Neural cell (in vitro differentiated cells): ENCODE measurements at regions not wholly inside any gene's neighbourhood (a gene's known extent, or its start where the extent isn't known, plus 50 kb on each side); places are given as distances from the start of the nearest gene placed in this dataset.

Source experiments
- H2AFZ ChIP-seq: fragments of 200-600, 300-800 bp; sonication (generic), shearing (Covaris generic); 2 replicates; pipeline ENCODE4 v1.6.0; 2014; ENCODE audit warnings: low read depth, mild to moderate bottlenecking, antibody characterized with exemption, low read length, moderate library complexity
- H3F3A ChIP-seq: fragments of 200-600 bp; shearing (Covaris generic); 2 replicates; pipeline ENCODE4 v1.6.1; 2016; ENCODE audit warnings: mild to moderate bottlenecking, moderate library complexity, mixed read lengths, antibody characterized with exemption, low read length; ENCODE audit not compliant: insufficient read depth, poor library complexity, severe bottlenecking
- H3K27ac ChIP-seq: fragments of 200-600, 300-800 bp; sonication (generic), shearing (Covaris generic); 2 replicates; pipeline ENCODE4 v1.5.1; 2014; ENCODE audit warnings: mild to moderate bottlenecking, low read length, moderate library complexity
- H3K27me3 ChIP-seq: fragments of 300-800, 200-600 bp; sonication (generic), shearing (Covaris generic); 2 replicates; pipeline ENCODE4 v1.6.0; 2014; ENCODE audit warnings: mild to moderate bottlenecking, low read depth, low read length, moderate library complexity; ENCODE audit not compliant: insufficient read depth
- H3K36me3 ChIP-seq: fragments of 300-800, 200-600 bp; sonication (generic), shearing (Covaris generic); 2 replicates; pipeline ENCODE4 v1.5.1; 2014; ENCODE audit warnings: mild to moderate bottlenecking, antibody characterized with exemption, low read length, moderate library complexity; ENCODE audit not compliant: insufficient read depth
- H3K4me2 ChIP-seq: fragments of 300-800, 200-600 bp; sonication (generic), shearing (Covaris generic); 2 replicates; pipeline ENCODE4 v1.6.0; 2014; ENCODE audit warnings: mild to moderate bottlenecking, low read length
- H3K4me3 ChIP-seq: fragments of 300-800, 200-600 bp; sonication (generic), shearing (Covaris generic); 2 replicates; pipeline ENCODE4 v1.5.1; 2014; ENCODE audit warnings: mild to moderate bottlenecking, low read length, moderate library complexity
- H3K79me2 ChIP-seq: fragments of 200-600 bp; shearing (Covaris generic); replicated peaks from 2 replicates; pipeline ENCODE4 v1.6.0; 2014; ENCODE audit warnings: mild to moderate bottlenecking, low read length, moderate library complexity; ENCODE audit not compliant: insufficient read depth
- H3K9ac ChIP-seq: fragments of 300-800, 200-600 bp; sonication (generic), shearing (Covaris generic); 2 replicates; pipeline ENCODE4 v1.6.1; 2016; ENCODE audit warnings: mild to moderate bottlenecking, low read length, mixed read lengths
- H3K9me2 ChIP-seq: fragments of 200-600 bp; shearing (Covaris generic); 2 replicates; pipeline ENCODE4 v1.6.1; 2016; ENCODE audit warnings: mild to moderate bottlenecking, low read length, mixed read lengths; ENCODE audit not compliant: insufficient read depth
- H3K9me3 ChIP-seq: fragments of 200-600, 300-800 bp; sonication (generic), shearing (Covaris generic); 2 replicates; pipeline ENCODE4 v1.6.1; 2016; ENCODE audit warnings: mild to moderate bottlenecking, mixed run types, low read length, moderate library complexity, mixed read lengths
- H4K20me1 ChIP-seq: fragments of 200-600 bp; shearing (Covaris generic); 2 replicates; pipeline ENCODE4 v1.6.1; 2016; ENCODE audit warnings: mild to moderate bottlenecking, mixed run types; ENCODE audit not compliant: insufficient read depth
- EP300 ChIP-seq: fragments of 450-650 bp; conservative IDR thresholded peaks from 2 replicates; pipeline ENCODE4 v1.6.1; 2014; ENCODE audit warnings: antibody characterized with exemption, mild to moderate bottlenecking, moderate library complexity; ENCODE audit not compliant: poor library complexity, severe bottlenecking
- EZH2 ChIP-seq: fragments of 200-600, 300-800 bp; shearing (Covaris generic), sonication (generic); IDR thresholded peaks from 2 replicates; pipeline ENCODE4 v1.6.1; 2014; ENCODE audit warnings: antibody characterized with exemption, low read length, borderline replicate concordance, mild to moderate bottlenecking; ENCODE audit not compliant: insufficient read depth, poor library complexity, severe bottlenecking
- MXI1 ChIP-seq: fragments of 450-650 bp; conservative IDR thresholded peaks from 2 replicates; pipeline ENCODE4 v1.6.1; 2014; ENCODE audit warnings: antibody characterized with exemption, mild to moderate bottlenecking; ENCODE audit not compliant: poor library complexity, severe bottlenecking
- POLR2AphosphoS5 ChIP-seq: IDR thresholded peaks from 2 replicates; pipeline ENCODE4 v1.6.1; 2012
- RAD21 ChIP-seq: fragments of 450-650 bp; conservative IDR thresholded peaks from 2 replicates; pipeline ENCODE4 v1.6.1; 2014; ENCODE audit warnings: antibody characterized with exemption, mild to moderate bottlenecking, moderate library complexity
- SMC3 ChIP-seq: fragments of 450-650 bp; conservative IDR thresholded peaks from 2 replicates; pipeline ENCODE4 v1.6.1; 2014; ENCODE audit warnings: antibody characterized with exemption, mild to moderate bottlenecking, moderate library complexity; ENCODE audit not compliant: poor library complexity
- TAF1 ChIP-seq: IDR thresholded peaks from 2 replicates; pipeline ENCODE4 v1.6.1; 2012; ENCODE audit warnings: low read depth
- TF ChIP-seq, protein P1 (sequence below): IDR thresholded peaks from 2 replicates; pipeline ENCODE4 v1.6.1; 2012; ENCODE audit warnings: borderline replicate concordance
- TF ChIP-seq, protein P2 (sequence below): fragments of 450-650 bp; IDR thresholded peaks from 2 replicates; pipeline ENCODE4 v1.5.1; 2014; ENCODE audit warnings: antibody characterized with exemption, mild to moderate bottlenecking, moderate library complexity; ENCODE audit not compliant: poor library complexity, severe bottlenecking

- no peak overlapping the region for H3K27ac ChIP-seq
- TF ChIP-seq TAF1 (no peak), MXI1 (no peak), RAD21 (no peak), EP300 (no peak), EZH2 (no peak), POLR2AphosphoS5 (no peak), SMC3 (no peak)
- TF ChIP-seq, protein P1, sequence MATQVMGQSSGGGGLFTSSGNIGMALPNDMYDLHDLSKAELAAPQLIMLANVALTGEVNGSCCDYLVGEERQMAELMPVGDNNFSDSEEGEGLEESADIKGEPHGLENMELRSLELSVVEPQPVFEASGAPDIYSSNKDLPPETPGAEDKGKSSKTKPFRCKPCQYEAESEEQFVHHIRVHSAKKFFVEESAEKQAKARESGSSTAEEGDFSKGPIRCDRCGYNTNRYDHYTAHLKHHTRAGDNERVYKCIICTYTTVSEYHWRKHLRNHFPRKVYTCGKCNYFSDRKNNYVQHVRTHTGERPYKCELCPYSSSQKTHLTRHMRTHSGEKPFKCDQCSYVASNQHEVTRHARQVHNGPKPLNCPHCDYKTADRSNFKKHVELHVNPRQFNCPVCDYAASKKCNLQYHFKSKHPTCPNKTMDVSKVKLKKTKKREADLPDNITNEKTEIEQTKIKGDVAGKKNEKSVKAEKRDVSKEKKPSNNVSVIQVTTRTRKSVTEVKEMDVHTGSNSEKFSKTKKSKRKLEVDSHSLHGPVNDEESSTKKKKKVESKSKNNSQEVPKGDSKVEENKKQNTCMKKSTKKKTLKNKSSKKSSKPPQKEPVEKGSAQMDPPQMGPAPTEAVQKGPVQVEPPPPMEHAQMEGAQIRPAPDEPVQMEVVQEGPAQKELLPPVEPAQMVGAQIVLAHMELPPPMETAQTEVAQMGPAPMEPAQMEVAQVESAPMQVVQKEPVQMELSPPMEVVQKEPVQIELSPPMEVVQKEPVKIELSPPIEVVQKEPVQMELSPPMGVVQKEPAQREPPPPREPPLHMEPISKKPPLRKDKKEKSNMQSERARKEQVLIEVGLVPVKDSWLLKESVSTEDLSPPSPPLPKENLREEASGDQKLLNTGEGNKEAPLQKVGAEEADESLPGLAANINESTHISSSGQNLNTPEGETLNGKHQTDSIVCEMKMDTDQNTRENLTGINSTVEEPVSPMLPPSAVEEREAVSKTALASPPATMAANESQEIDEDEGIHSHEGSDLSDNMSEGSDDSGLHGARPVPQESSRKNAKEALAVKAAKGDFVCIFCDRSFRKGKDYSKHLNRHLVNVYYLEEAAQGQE = no peak
- TF ChIP-seq, protein P2, sequence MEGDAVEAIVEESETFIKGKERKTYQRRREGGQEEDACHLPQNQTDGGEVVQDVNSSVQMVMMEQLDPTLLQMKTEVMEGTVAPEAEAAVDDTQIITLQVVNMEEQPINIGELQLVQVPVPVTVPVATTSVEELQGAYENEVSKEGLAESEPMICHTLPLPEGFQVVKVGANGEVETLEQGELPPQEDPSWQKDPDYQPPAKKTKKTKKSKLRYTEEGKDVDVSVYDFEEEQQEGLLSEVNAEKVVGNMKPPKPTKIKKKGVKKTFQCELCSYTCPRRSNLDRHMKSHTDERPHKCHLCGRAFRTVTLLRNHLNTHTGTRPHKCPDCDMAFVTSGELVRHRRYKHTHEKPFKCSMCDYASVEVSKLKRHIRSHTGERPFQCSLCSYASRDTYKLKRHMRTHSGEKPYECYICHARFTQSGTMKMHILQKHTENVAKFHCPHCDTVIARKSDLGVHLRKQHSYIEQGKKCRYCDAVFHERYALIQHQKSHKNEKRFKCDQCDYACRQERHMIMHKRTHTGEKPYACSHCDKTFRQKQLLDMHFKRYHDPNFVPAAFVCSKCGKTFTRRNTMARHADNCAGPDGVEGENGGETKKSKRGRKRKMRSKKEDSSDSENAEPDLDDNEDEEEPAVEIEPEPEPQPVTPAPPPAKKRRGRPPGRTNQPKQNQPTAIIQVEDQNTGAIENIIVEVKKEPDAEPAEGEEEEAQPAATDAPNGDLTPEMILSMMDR = no peak
- no peaks in the 10 kb centered on the region for H3K27me3 ChIP-seq
- H3K9me3 ChIP-seq = no peaks in the 10 kb centered on the region
- no peak overlapping the region for H3K4me2 ChIP-seq
- no peak overlapping the region for H3K9ac ChIP-seq
- H3K4me3 ChIP-seq = no peak overlapping the region
- no peaks in the 10 kb centered on the region for H3K36me3 ChIP-seq
- H3K9me2 ChIP-seq = no peaks in the 10 kb centered on the region
- H3K79me2 ChIP-seq = no peaks in the 10 kb centered on the region
- H2AFZ ChIP-seq = no peak overlapping the region
- no peaks in the 10 kb centered on the region for H3F3A ChIP-seq
- H4K20me1 ChIP-seq = no peaks in the 10 kb centered on the region
These were observed 216.4 kb downstream of the LPIN1 start for GRCh38 chr2:11962707-11963328.

DNA sequence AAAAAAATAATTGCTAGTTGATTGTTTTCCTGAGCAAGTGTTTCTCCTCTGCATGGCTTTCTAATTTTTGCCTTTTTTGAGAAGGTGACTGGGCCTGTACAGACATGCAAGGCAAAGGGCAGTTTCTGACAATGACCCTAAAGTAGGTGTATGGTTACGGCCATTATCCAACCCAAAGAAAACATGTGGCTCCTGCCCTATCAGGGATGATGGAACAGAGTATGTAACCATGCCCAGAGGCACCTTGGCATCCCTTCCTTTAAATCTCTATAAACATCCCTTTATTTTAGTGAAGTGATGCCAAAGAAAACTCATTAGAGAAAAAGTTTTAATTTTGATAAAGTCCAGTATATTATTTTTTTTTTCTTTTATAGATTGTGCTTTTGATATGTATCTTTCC lies 217.5 kb downstream of the LPIN1 start:
- TF ChIP-seq SMC3 = no peak
- TF ChIP-seq TAF1 = no peak
- no peak for TF ChIP-seq EZH2
- no peak for TF ChIP-seq POLR2AphosphoS5
- TF ChIP-seq, protein P2 = no peak
- no peak for TF ChIP-seq RAD21
- no peak for TF ChIP-seq EP300
- TF ChIP-seq, protein P1 = no peak
- no peak for TF ChIP-seq MXI1
- Histone ChIP-seq H3F3A (no peaks in the 10 kb centered on the region), H3K27me3 (no peaks in the 10 kb centered on the region), H4K20me1 (no peaks in the 10 kb centered on the region), H3K79me2 (no peaks in the 10 kb centered on the region), H3K36me3 (no peaks in the 10 kb centered on the region), H3K9ac (no peak overlapping the region), H3K9me3 (no peaks in the 10 kb centered on the region), H3K9me2 (no peaks in the 10 kb centered on the region), H3K4me2 (no peak overlapping the region), H3K4me3 (no peak overlapping the region), H3K27ac (no peak overlapping the region), H2AFZ (no peak overlapping the region)
